Erythroblast (primary cell): ENCODE measurements at regions not wholly inside any gene's neighbourhood (a gene's known extent, or its start where the extent isn't known, plus 50 kb on each side); places are given as distances from the start of the nearest gene placed in this dataset.

ENCODE experiments used
- GATA1 ChIP-seq: IDR thresholded peaks from 2 replicates; pipeline ENCODE4 v1.6.1; 2011; ENCODE audit warnings: low read depth, mild to moderate bottlenecking, control low read depth, low read length, moderate library complexity
- POLR2A ChIP-seq: IDR thresholded peaks from 2 replicates; pipeline ENCODE4 v1.6.1; 2011; ENCODE audit warnings: mild to moderate bottlenecking, low read length

DNA sequence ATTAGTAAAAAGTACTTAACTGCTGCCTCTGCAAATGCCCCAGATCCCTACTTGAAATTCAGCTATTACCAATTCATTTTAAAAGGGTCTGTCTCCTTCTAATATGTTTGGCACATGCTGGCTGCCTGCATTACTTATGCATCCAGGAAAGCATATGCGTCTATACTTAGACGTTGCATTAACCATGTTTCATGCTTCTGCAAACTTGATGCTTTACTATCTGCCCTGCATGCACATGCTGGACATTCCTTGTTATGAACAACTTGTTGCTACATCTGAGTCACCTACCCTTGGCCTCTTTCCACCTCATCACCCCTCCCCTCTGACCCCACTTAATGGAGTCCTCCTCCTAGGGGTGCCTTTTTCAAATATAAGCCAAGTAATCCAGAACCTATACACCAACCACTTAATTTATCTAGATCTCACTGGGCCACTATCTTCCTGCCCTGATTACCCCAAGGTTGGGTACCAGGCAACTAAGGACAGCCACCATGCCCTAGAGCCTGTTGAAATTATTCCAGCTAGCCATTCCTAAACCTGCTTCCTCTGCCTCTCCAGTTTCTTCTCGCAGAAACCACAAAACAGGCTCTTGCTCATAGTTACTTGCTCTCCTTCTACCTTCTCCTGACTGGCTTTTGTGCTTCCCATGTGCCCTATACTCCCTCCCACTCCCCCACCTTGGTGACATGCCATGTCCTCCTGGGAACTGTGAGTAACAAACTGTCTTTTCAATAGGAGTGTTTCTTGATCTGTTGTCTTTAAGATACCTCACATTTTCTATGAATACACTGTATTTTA is 1187.9 kb downstream of the REEP3 start:
- TF ChIP-seq POLR2A (no peak), GATA1 (no peak)
